ENCODE measurements at regions not wholly inside any gene's neighbourhood (a gene's known extent, or its start where the extent isn't known, plus 50 kb on each side); places are given as distances from the start of the nearest gene placed in this dataset.

- ATAC-seq (no peak), DNase-seq (no peak)
- Histone ChIP-seq H3K27ac (no peak overlapping the region), H3K4me3 (no peak overlapping the region), H3K9me3 (no peaks in the 10 kb centered on the region), H3K36me3 (no peaks in the 10 kb centered on the region), H3K4me1 (peaks cover 2% of the 10 kb centered on the region), H3K27me3 (ENCODE audit: low read depth) (no peaks in the 10 kb centered on the region)
- intact Hi-C loops (cut with DNase I), result no loop called here
- no peak for TF ChIP-seq CTCF (IDR thresholded peaks at IDR 0.05)
Measured at GRCh38 chr6:105804424-105804823, 281.7 kb upstream of the PRDM1 start.

DNA sequence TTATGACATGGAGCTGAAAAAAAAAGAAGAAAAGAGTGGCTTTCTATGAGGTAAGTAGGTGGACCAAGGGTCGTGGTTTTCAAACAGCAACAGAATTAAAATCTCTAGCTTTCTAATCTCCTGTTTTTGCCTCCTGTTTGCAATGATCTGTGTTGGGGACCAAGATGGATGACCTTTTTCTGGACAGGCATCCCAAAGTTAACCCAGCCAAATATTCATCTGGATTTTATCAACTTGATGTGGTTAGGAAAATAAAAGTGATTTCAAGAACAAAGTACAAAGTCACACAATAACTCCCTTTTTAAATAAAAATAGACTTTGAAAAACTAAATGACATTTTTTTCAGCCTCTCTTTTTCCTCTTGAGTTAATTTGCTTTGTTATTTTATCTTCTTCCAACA, 282.1 kb upstream of the PRDM1 start:
- Histone ChIP-seq H3K4me1 (peaks cover 4% of the 10 kb centered on the region), H3K27me3 (ENCODE audit: low read depth) (no peaks in the 10 kb centered on the region), H3K4me3 (no peak overlapping the region), H3K9me3 (no peaks in the 10 kb centered on the region), H3K27ac (no peak overlapping the region), H3K36me3 (no peaks in the 10 kb centered on the region)
- intact Hi-C loops (cut with DNase I), result no loop called here
- DNase-seq, result no peak
- no peak for TF ChIP-seq CTCF (IDR thresholded peaks at IDR 0.05)
- no peak for ATAC-seq

DNA sequence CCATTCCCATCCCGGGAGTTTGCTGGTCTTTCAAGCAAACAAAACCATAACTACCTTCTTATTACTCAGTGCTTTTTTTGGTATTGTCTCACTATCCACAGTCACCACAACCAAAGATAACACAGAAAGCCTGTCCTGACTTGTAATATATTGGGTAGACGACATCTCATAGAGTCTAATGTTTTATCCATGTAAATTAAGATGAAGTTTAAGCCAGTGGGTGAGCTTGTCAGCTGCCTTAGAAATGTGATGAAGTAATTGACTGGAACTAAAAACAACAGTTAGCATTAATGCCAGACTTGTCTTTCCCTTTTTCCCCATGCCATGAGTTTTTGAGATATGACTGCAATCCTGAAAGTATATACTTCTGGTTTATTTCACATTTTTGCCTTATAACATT, 282.7 kb upstream of the PRDM1 start:
- H3K36me3 ChIP-seq, result no peaks in the 10 kb centered on the region
- ATAC-seq (no peak), DNase-seq (no peak)
- peaks cover 10% of the 10 kb centered on the region for H3K4me1 ChIP-seq
- no peak for TF ChIP-seq CTCF (IDR thresholded peaks at IDR 0.05)
- no peaks in the 10 kb centered on the region for H3K27me3 ChIP-seq (ENCODE audit: low read depth)
- intact Hi-C loops (cut with DNase I), result no loop called here
- H3K27ac ChIP-seq, result no peak overlapping the region
- H3K9me3 ChIP-seq, result no peaks in the 10 kb centered on the region
- H3K4me3 ChIP-seq, result no peak overlapping the region

DNA sequence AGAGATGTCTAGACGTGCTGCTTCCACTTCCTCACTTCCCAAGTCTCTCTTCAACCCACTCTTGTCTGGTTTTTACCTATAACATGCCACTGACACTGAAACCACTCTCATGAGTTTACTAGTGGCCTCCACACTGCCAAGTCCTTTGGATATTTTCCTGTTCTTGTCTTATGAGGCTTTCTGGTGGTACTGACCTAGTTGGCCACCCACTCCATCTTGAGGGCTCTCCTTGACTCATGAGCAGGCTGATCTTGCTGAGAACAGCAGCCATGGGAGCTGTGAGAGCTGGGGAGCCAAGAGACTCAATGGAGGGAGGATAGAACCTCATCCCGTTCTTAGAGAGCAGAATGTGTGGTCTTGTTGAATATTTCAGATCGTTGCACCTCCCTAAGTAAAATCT, 283.4 kb upstream of the PRDM1 start:
- no peak overlapping the region for H3K4me3 ChIP-seq
- no peaks in the 10 kb centered on the region for H3K9me3 ChIP-seq
- H3K36me3 ChIP-seq, result no peaks in the 10 kb centered on the region
- intact Hi-C loops (cut with DNase I), result no loop called here
- no peak overlapping the region for H3K27ac ChIP-seq
- no peak for ATAC-seq
- H3K4me1 ChIP-seq, result peaks cover 17% of the 10 kb centered on the region
- DNase-seq, result no peak
- TF ChIP-seq CTCF (IDR thresholded peaks at IDR 0.05), result no peak
- no peaks in the 10 kb centered on the region for H3K27me3 ChIP-seq (ENCODE audit: low read depth)

DNA sequence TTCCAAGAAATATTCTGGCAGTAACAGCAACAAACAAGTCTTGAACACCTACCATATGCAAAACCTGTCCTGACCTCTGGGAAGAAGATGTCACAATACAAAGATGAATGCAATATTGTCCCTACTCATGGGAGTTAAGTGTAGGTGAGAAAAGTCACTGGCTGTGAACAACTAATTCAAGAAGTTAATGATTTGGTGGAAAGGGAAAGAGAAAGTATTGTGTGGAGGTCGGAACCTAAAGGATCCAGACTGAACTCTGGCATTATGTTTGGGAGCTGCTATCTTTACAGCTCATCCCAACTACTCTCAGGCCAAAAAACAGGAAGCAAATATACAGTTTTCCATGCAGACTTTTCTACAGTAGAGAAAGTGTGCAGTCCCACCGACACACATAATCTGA, 285.3 kb upstream of the PRDM1 start:
- no peak for ATAC-seq
- H3K27me3 ChIP-seq (ENCODE audit: low read depth), result no peaks in the 10 kb centered on the region
- no peak for TF ChIP-seq CTCF (IDR thresholded peaks at IDR 0.05)
- no peaks in the 10 kb centered on the region for H3K9me3 ChIP-seq
- peaks cover 20% of the 10 kb centered on the region for H3K4me1 ChIP-seq
- H3K4me3 ChIP-seq, result no peak overlapping the region
- intact Hi-C loops (cut with DNase I), result no loop called here
- H3K36me3 ChIP-seq, result no peaks in the 10 kb centered on the region
- no peak for DNase-seq
- no peak overlapping the region for H3K27ac ChIP-seq

GRCh38 chr6:105800398-105800797, 285.7 kb upstream of the PRDM1 start:
- Histone ChIP-seq H3K9me3 (no peaks in the 10 kb centered on the region), H3K36me3 (no peaks in the 10 kb centered on the region), H3K27ac (no peak overlapping the region), H3K27me3 (ENCODE audit: low read depth) (no peaks in the 10 kb centered on the region), H3K4me3 (no peak overlapping the region), H3K4me1 (peaks cover 20% of the 10 kb centered on the region)
- TF ChIP-seq CTCF (IDR thresholded peaks at IDR 0.05), result no peak
- DNase-seq, result no peak
- intact Hi-C loops (cut with DNase I), result no loop called here
- ATAC-seq, result no peak

Data from lower lobe of right lung (tissue), 2 donors.